IMR-90 (cell line): ENCODE measurements at regions not wholly inside any gene's neighbourhood (a gene's known extent, or its start where the extent isn't known, plus 50 kb on each side); places are given as distances from the start of the nearest gene placed in this dataset.

Source experiments
- ATAC-seq: fragments of 200-7000 bp; cut with Tn5 transposase; 2 replicates; pipeline ENCODE4 v1.9.1; 2020; ENCODE audit warnings: low read depth, mild to moderate bottlenecking, moderate library complexity
- BruUV-seq: library from RNA; stranded (reverse); fragments of 400-500 nt; replicated peaks from 2 replicates; lab custom pipeline; 2021; lab: Mats Ljungman, UMichigan
- CTCF ChIA-PET: fragments of 300-600 bp; formaldehyde crosslinking; extraction: SDS; loops from one replicate; lab custom pipeline; 2021; ENCODE audit warnings: antibody characterized with exemption; lab: Yijun Ruan, JAX
- POLR2A ChIA-PET: fragments of 300-600 bp; sonication (Branson Sonifier 250); formaldehyde crosslinking; loops from one replicate; lab custom pipeline; 2022; ENCODE audit warnings: antibody characterized with exemption; ENCODE audit not compliant: unreplicated experiment; lab: Charles Lee
- DNase-seq: peaks from one replicate; pipeline ENCODE4 v3.0.0; 2013
- H2AFZ ChIP-seq: replicated peaks from 2 replicates; pipeline ENCODE3; 2013; ENCODE audit warnings: low read length, mild to moderate bottlenecking; ENCODE audit not compliant: poor library complexity
- H2AK5ac ChIP-seq: 2 replicates; pipeline ENCODE4 v1.6.1; 2013; ENCODE audit warnings: low read depth, low read length, inconsistent platforms
- H2AK9ac ChIP-seq: replicated peaks from 2 replicates; pipeline ENCODE3; 2013; ENCODE audit warnings: mild to moderate bottlenecking, low read depth, low read length, moderate library complexity; ENCODE audit not compliant: poor library complexity
- H2BK120ac ChIP-seq: 2 replicates; pipeline ENCODE4 v1.6.1; 2013; ENCODE audit warnings: low read depth, low read length, inconsistent platforms
- H2BK15ac ChIP-seq: 3 replicates; pipeline ENCODE4 v1.6.1; 2013; ENCODE audit warnings: low read depth, low read length, inconsistent platforms
- H2BK20ac ChIP-seq: 2 replicates; pipeline ENCODE4 v1.6.1; 2013; ENCODE audit warnings: low read depth, mild to moderate bottlenecking, inconsistent platforms, low read length, moderate library complexity
- H2BK5ac ChIP-seq: 2 replicates; pipeline ENCODE4 v1.6.1; 2013; ENCODE audit warnings: mild to moderate bottlenecking, low read depth, low read length, inconsistent platforms; ENCODE audit not compliant: poor library complexity, severe bottlenecking
- H3K14ac ChIP-seq: replicated peaks from 2 replicates; pipeline ENCODE4 v1.6.1; 2013; ENCODE audit warnings: low read depth, low read length, inconsistent platforms
- H3K18ac ChIP-seq: 2 replicates; pipeline ENCODE4 v1.6.1; 2013; ENCODE audit warnings: low read depth, low read length, control low read depth
- H3K23ac ChIP-seq: 2 replicates; pipeline ENCODE4 v1.6.1; 2013; ENCODE audit warnings: low read depth, low read length, inconsistent platforms
- H3K27ac ChIP-seq: 2 replicates; pipeline ENCODE4 v1.5.1; 2013; ENCODE audit warnings: mild to moderate bottlenecking, control low read depth, low read length; ENCODE audit not compliant: insufficient read depth
- H3K27me3 ChIP-seq: 2 replicates; pipeline ENCODE4 v1.6.1; 2013; ENCODE audit warnings: low read length; ENCODE audit not compliant: control insufficient read depth, insufficient read depth
- H3K36me3 ChIP-seq: 2 replicates; pipeline ENCODE4 v1.6.1; 2013; ENCODE audit warnings: low read length, mixed read lengths; ENCODE audit not compliant: control insufficient read depth, insufficient read depth
- H3K4ac ChIP-seq: 2 replicates; pipeline ENCODE4 v1.6.1; 2013; ENCODE audit warnings: low read depth, low read length, inconsistent platforms
- H3K4me1 ChIP-seq: 2 replicates; pipeline ENCODE4 v1.6.1; 2013; ENCODE audit warnings: low read length, mixed read lengths; ENCODE audit not compliant: control insufficient read depth, insufficient read depth
- H3K4me2 ChIP-seq: 2 replicates; pipeline ENCODE4 v1.6.1; 2013; ENCODE audit warnings: low read depth, mild to moderate bottlenecking, control low read depth, low read length, moderate library complexity
- H3K4me3 ChIP-seq: 2 replicates; pipeline ENCODE4 v1.5.1; 2013; ENCODE audit warnings: low read depth, mild to moderate bottlenecking, control low read depth, low read length, moderate library complexity; ENCODE audit not compliant: insufficient read depth
- H3K56ac ChIP-seq: 2 replicates; pipeline ENCODE4 v1.6.1; 2013; ENCODE audit warnings: low read length, inconsistent platforms; ENCODE audit not compliant: insufficient read depth; ENCODE audit errors: extremely low read depth
- H3K79me1 ChIP-seq, 2 experiments: 2 replicates each; pipeline ENCODE4 v1.6.1; 2013; ENCODE audit warnings: low read length in 2 of 2, inconsistent platforms in 1 of 2, low read depth in 1 of 2
- H3K9ac ChIP-seq: 2 replicates; pipeline ENCODE4 v1.6.1; 2013; ENCODE audit warnings: low read depth, low read length, control low read depth
- H3K9me1 ChIP-seq: 2 replicates; pipeline ENCODE4 v1.6.1; 2013; ENCODE audit warnings: low read length, inconsistent platforms; ENCODE audit not compliant: insufficient read depth
- H3K9me3 ChIP-seq: 2 replicates; pipeline ENCODE4 v1.6.1; 2013; ENCODE audit warnings: low read length; ENCODE audit not compliant: control insufficient read depth, insufficient read depth
- H4K20me1 ChIP-seq: 2 replicates; pipeline ENCODE4 v1.6.1; 2013; ENCODE audit warnings: low read length, inconsistent platforms; ENCODE audit not compliant: insufficient read depth
- H4K5ac ChIP-seq: 2 replicates; pipeline ENCODE4 v1.6.1; 2013; ENCODE audit warnings: mild to moderate bottlenecking, low read depth, low read length, control low read depth
- H4K8ac ChIP-seq, 2 experiments: 2 replicates each; pipeline ENCODE4 v1.6.1; 2013; ENCODE audit warnings: low read depth in 2 of 2, low read length in 2 of 2, control low read depth in 1 of 2, inconsistent platforms in 1 of 2
- H4K91ac ChIP-seq: 2 replicates; pipeline ENCODE4 v1.6.1; 2013; ENCODE audit warnings: low read depth, low read length, inconsistent platforms; ENCODE audit not compliant: insufficient read depth
- BHLHE40 ChIP-seq: fragments of 150-350 bp; IDR thresholded peaks from 2 replicates; pipeline ENCODE4 v1.6.1; 2016; ENCODE audit warnings: mild to moderate bottlenecking, low read depth, low read length
- CEBPB ChIP-seq: IDR thresholded peaks from 2 replicates; pipeline ENCODE4 v1.6.1; 2012; ENCODE audit warnings: low read depth, low read length, improper control_type of control experiment
- CHD1 ChIP-seq: IDR thresholded peaks from 2 replicates; pipeline ENCODE4 v1.6.1; 2012; ENCODE audit warnings: low read depth, low read length, improper control_type of control experiment
- ELK1 ChIP-seq: fragments of 150-350 bp; IDR thresholded peaks from 2 replicates; pipeline ENCODE4 v1.6.1; 2016; ENCODE audit warnings: low read depth, mild to moderate bottlenecking, low read length, moderate library complexity, borderline replicate concordance
- FOS ChIP-seq: fragments of 150-350 bp; IDR thresholded peaks from 2 replicates; pipeline ENCODE4 v1.6.1; 2016; ENCODE audit warnings: low read depth, low read length
- MAFK ChIP-seq: IDR thresholded peaks from 2 replicates; pipeline ENCODE4 v1.6.1; 2012; ENCODE audit warnings: low read depth, low read length, improper control_type of control experiment
- MAZ ChIP-seq: IDR thresholded peaks from 2 replicates; pipeline ENCODE4 v1.6.1; 2012; ENCODE audit warnings: low read depth, mild to moderate bottlenecking, low read length, improper control_type of control experiment, moderate library complexity, borderline replicate concordance
- MXI1 ChIP-seq: IDR thresholded peaks from 2 replicates; pipeline ENCODE4 v1.6.1; 2012; ENCODE audit warnings: low read depth, mild to moderate bottlenecking, low read length, moderate library complexity, borderline replicate concordance
- NFE2L2 ChIP-seq: fragments of 150-350 bp; IDR thresholded peaks from 2 replicates; pipeline ENCODE4 v1.6.1; 2016; ENCODE audit warnings: low read depth, mild to moderate bottlenecking, low read length
- POLR2A ChIP-seq: IDR thresholded peaks from 2 replicates; pipeline ENCODE4 v1.6.1; 2012; ENCODE audit warnings: mild to moderate bottlenecking, low read depth, low read length
- RAD21 ChIP-seq: IDR thresholded peaks from 2 replicates; pipeline ENCODE4 v1.6.1; 2012; ENCODE audit warnings: low read length, improper control_type of control experiment
- RFX5 ChIP-seq: IDR thresholded peaks from 2 replicates; pipeline ENCODE4 v1.8.0; 2012; ENCODE audit warnings: low read depth, mild to moderate bottlenecking, low read length, moderate library complexity
- USF2 ChIP-seq: fragments of 150-350 bp; IDR thresholded peaks from 2 replicates; pipeline ENCODE4 v1.6.1; 2017; ENCODE audit warnings: mild to moderate bottlenecking, antibody characterized with exemption, low read length, low read depth
- WGBS, 2 experiments: methylation state at CpG; one replicate each; pipeline versions ENCODE4 v1.1.5 to v1.1.7; 2013; ENCODE audit warnings: missing lambda C conversion rate in 2 of 2; ENCODE audit not compliant: insufficient read length in 1 of 2; ENCODE audit errors: extremely low coverage in 2 of 2; 5-methylcytosine and 5-hydroxymethylcytosine counted together
- dilution Hi-C: fragments of 300-500 bp; cut with HindIII; formaldehyde crosslinking; loops from one replicate; pipeline ENCODE4 v1.14.3; 2018; ENCODE audit warnings: low sequenced_read_pairs; ENCODE audit not compliant: unreplicated experiment
- in situ Hi-C: fragments of 300-500 bp; cut with MboI; formaldehyde crosslinking; loops from 3 replicates; pipeline ENCODE4 v1.14.3; 2019; ENCODE audit warnings: low sequenced_read_pairs, inconsistent platforms, mixed read lengths
- intact Hi-C: fragments of 100-400 bp; cut with micrococcal nuclease; formaldehyde crosslinking; loops from 2 replicates; pipeline ENCODE4 v1.10.0; 2022
- TF ChIP-seq, protein P1 (sequence below): conservative IDR thresholded peaks from 2 replicates; pipeline ENCODE4 v1.5.1; 2012; ENCODE audit warnings: mild to moderate bottlenecking, low read depth, low read length, improper control_type of control experiment

GRCh38 chr1:93743465-93743864, 61.8 kb upstream of the BCAR3 start:
- Histone ChIP-seq H3K4ac (no peak overlapping the region), H4K91ac (no peak overlapping the region), H3K18ac (no peak overlapping the region), H4K5ac (no peak overlapping the region), H3K23ac (no peak overlapping the region), H3K4me2 (no peak overlapping the region), H3K79me1 (no peaks in the 10 kb centered on the region; a peak in 1 of 4 replicates), H2AK9ac (no peak overlapping the region), H3K56ac (no peak overlapping the region), H4K20me1 (no peaks in the 10 kb centered on the region), H3K9me1 (peaks cover 7% of the 10 kb centered on the region), H2AFZ (no peak overlapping the region), H3K14ac (no peak overlapping the region), H2BK20ac (no peak overlapping the region), H3K4me1 (peaks cover 7% of the 10 kb centered on the region), H2BK15ac (no peak overlapping the region), H3K9ac (no peak overlapping the region), H3K27me3 (no peaks in the 10 kb centered on the region), H3K27ac (no peak overlapping the region), H3K36me3 (no peaks in the 10 kb centered on the region), H2BK5ac (no peak overlapping the region), H3K9me3 (peaks cover 2% of the 10 kb centered on the region), H4K8ac (no peak overlapping the region), H2BK120ac (no peak overlapping the region), H2AK5ac (no peak overlapping the region), H3K4me3 (no peak overlapping the region)
- intact Hi-C loops (no loop called here), in situ Hi-C loops (no loop called here), dilution Hi-C loops (no loop called here)
- TF ChIP-seq CHD1 (no peak), ELK1 (no peak), FOS (no peak), POLR2A (no peak), CEBPB (no peak), MXI1 (no peak), NFE2L2 (no peak), RAD21 (no peak), USF2 (no peak), RFX5 (no peak), MAFK (no peak), BHLHE40 (no peak), MAZ (no peak)
- TF ChIP-seq, protein P1, sequence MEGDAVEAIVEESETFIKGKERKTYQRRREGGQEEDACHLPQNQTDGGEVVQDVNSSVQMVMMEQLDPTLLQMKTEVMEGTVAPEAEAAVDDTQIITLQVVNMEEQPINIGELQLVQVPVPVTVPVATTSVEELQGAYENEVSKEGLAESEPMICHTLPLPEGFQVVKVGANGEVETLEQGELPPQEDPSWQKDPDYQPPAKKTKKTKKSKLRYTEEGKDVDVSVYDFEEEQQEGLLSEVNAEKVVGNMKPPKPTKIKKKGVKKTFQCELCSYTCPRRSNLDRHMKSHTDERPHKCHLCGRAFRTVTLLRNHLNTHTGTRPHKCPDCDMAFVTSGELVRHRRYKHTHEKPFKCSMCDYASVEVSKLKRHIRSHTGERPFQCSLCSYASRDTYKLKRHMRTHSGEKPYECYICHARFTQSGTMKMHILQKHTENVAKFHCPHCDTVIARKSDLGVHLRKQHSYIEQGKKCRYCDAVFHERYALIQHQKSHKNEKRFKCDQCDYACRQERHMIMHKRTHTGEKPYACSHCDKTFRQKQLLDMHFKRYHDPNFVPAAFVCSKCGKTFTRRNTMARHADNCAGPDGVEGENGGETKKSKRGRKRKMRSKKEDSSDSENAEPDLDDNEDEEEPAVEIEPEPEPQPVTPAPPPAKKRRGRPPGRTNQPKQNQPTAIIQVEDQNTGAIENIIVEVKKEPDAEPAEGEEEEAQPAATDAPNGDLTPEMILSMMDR: no peak
- BruUV-seq: no TSS peak
- POLR2A ChIA-PET: no interaction called here
- CTCF ChIA-PET: no interaction called here
- DNase-seq: no peak
- ATAC-seq: no peak
- WGBS, 2 experiments: no CpG with 5 or more reads among the region's 1 CpG
